Sigmoid colon (tissue), 6 donors: ENCODE measurements at regions not wholly inside any gene's neighbourhood (a gene's known extent, or its start where the extent isn't known, plus 50 kb on each side); places are given as distances from the start of the nearest gene placed in this dataset.

Experiments used
- DNase-seq: peaks from one replicate; pipeline ENCODE4 v3.0.0-alpha.2; 2019
- H3K27ac ChIP-seq, 4 donors: fragments of 200-600 bp; sonication (generic); one replicate each; pipeline ENCODE4 v1.5.1; 2016 to 2019; ENCODE audit warnings: mild to moderate bottlenecking in 1 of 4
- H3K27me3 ChIP-seq, 3 donors: fragments of 200-600 bp; sonication (generic); one replicate each; pipeline ENCODE4 v1.5.1; 2019; ENCODE audit warnings: mild to moderate bottlenecking in 1 of 3
- H3K36me3 ChIP-seq, 4 donors: fragments of 200-600 bp; sonication (generic); one replicate each; pipeline ENCODE4 v1.5.1; 2016 to 2019
- H3K4me1 ChIP-seq, 4 donors: fragments of 200-600 bp; sonication (generic); one replicate each; pipeline ENCODE4 v1.5.1; 2017 to 2019
- H3K4me3 ChIP-seq, 4 donors: fragments of 200-600 bp; sonication (generic); one replicate each; pipeline ENCODE4 v1.5.1; 2017 to 2019; ENCODE audit warnings: mild to moderate bottlenecking in 2 of 4, moderate library complexity in 1 of 4
- H3K9me3 ChIP-seq, 4 donors: fragments of 200-600 bp in 3 of 4; sonication (generic) in 3 of 4; one replicate each; pipeline versions ENCODE4 v1.5.1 to v1.6.1; 2013 to 2019
- EP300 ChIP-seq, 4 donors: sonication (generic); formaldehyde crosslinking; IDR thresholded peaks; one replicate each; pipeline ENCODE4 v1.6.1; 2017; ENCODE audit warnings: antibody characterized with exemption in 4 of 4
- POLR2A ChIP-seq, 2 donors: fragments of 450-650 bp; IDR thresholded peaks; one replicate each; pipeline ENCODE4 v1.6.1; 2016; ENCODE audit warnings: antibody characterized with exemption in 2 of 2, mild to moderate bottlenecking in 2 of 2, moderate library complexity in 2 of 2
- POLR2AphosphoS5 ChIP-seq, 4 donors: sonication (generic); formaldehyde crosslinking; IDR thresholded peaks; one replicate each; pipeline ENCODE4 v1.6.1; 2017; ENCODE audit warnings: antibody characterized with exemption in 4 of 4
- WGBS, 2 donors: extraction: QIAGEN DNeasy Blood & Tissue Kit; methylation state at CpG; one replicate each; pipeline ENCODE4 v1.1.7; 2013; 5-methylcytosine and 5-hydroxymethylcytosine counted together
- intact Hi-C: fragments of 100-400 bp; cut with DNase I; formaldehyde crosslinking; loops from one replicate; pipeline ENCODE4 v1.15.1; 2023
- TF ChIP-seq, protein P1 (sequence below), 4 experiments: fragments of 450-650 bp in 3 of 4; fragments of 200-600 bp in 1 of 4; IDR thresholded peaks; one replicate each; pipeline ENCODE4 v1.5.1; 2016 to 2019; ENCODE audit warnings: antibody characterized with exemption in 4 of 4, mild to moderate bottlenecking in 3 of 4, moderate library complexity in 2 of 4
- donor health status: healthy with polysubstance abuse.
- donor health status: healthy.

DNA sequence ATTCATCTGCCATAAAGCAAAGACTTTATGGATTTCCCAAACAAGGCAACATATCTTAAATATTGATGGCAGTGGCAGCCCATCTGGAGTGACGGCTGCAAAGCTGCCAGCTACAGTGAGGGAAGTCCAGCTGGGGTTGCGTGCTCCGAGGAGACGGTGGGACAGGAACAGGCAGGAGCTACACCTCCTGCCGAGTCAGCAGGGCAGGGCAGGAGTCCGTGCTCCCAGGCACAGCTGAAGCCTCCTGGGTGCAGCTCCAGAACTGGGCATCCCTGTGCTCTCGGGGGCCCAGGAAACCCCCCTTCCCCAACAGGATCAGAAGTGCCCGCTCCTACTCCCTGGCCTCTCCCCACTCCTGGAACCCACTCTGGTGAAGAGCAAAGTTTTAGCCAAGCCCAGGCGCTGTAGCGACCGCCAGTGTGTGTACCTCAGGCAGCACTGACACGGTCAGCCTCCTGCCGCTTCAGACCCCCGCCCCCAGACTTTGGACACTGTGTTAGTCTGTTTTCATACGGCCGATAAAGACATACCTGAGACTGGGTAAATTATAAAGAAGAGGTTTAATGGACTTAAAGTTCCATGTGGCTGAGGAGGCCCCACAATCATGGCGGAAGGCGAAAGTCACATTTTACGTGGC lies 556.4 kb upstream of the CCDC54 start:
- intact Hi-C loops: loop anchor here (10.0 kb wide), 1 partner anchor 244 kb away; no protein-coding TSS in a partner anchor
- WGBS, 2 donors: 92 to 93% methylated on average over 19 of the region's 19 CpGs
- H3K9me3 ChIP-seq: no peaks in the 10 kb centered on the region
- peaks cover 0 to 13% (median 11%) of the 10 kb centered on the region in 4 donors for H3K4me1 ChIP-seq
- H3K36me3 ChIP-seq: no peaks in the 10 kb centered on the region
- TF ChIP-seq EP300 (IDR thresholded peaks at IDR 0.05) (no peak), POLR2AphosphoS5 (IDR thresholded peaks at IDR 0.05) (no peak), POLR2A (IDR thresholded peaks at IDR 0.05) (no peak)
- TF ChIP-seq, protein P1, sequence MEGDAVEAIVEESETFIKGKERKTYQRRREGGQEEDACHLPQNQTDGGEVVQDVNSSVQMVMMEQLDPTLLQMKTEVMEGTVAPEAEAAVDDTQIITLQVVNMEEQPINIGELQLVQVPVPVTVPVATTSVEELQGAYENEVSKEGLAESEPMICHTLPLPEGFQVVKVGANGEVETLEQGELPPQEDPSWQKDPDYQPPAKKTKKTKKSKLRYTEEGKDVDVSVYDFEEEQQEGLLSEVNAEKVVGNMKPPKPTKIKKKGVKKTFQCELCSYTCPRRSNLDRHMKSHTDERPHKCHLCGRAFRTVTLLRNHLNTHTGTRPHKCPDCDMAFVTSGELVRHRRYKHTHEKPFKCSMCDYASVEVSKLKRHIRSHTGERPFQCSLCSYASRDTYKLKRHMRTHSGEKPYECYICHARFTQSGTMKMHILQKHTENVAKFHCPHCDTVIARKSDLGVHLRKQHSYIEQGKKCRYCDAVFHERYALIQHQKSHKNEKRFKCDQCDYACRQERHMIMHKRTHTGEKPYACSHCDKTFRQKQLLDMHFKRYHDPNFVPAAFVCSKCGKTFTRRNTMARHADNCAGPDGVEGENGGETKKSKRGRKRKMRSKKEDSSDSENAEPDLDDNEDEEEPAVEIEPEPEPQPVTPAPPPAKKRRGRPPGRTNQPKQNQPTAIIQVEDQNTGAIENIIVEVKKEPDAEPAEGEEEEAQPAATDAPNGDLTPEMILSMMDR (IDR thresholded peaks at IDR 0.05): no peak
- no peak overlapping the region for H3K4me3 ChIP-seq
- H3K27ac ChIP-seq: no peak overlapping the region
- no peaks in the 10 kb centered on the region for H3K27me3 ChIP-seq
- DNase-seq: no peak

DNA sequence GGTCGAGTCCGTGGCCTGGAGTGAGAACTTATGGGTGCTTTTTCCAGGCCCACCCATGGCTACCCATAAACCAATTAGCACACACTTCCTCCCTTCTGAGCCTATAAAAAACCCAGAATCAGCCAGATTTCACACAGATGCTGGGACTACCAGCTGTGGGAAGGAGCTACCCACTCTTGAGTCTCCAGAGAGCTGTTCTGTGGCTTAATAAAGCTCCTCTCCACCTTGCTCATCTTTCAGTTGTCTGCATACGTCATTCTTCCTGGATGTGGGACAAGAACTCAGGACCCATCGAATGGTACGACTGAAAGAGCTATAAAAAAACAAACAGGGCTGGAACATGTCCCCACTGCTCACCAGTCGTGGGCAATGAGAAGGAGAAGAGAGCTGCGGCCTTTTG lies 555.4 kb upstream of the CCDC54 start:
- 78 to 87% methylated on average over 7 of the region's 7 CpGs for WGBS, 2 donors
- intact Hi-C loops: loop anchor here (10.0 kb wide), 1 partner anchor 243 kb away; no protein-coding TSS in a partner anchor

DNA sequence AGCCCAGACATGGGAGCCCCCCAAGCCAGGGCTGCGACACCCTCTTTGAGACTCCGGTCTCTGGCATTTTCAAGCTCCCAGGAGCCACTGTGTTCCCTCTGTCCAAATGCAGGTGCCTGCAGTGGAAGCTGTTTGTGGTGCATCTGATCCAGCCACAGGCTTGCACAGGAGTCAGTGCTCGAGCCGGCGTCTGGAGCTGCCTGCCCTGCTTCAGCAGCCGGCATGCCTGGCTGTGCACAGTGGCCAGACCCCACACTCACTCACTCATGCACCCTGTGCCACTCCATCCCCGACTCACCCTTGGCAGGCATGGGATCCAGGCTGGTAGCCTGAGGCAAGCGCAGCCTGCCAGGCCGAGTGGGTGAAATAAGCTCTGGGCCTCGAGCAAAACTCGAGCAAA lies 555.0 kb upstream of the CCDC54 start:
- WGBS, 2 donors: 87 to 94% methylated on average over 11 of the region's 11 CpGs

More for the DNA sequence above, 555.4 kb upstream of the CCDC54 start:
- TF ChIP-seq POLR2AphosphoS5 (IDR thresholded peaks at IDR 0.05) (no peak), EP300 (IDR thresholded peaks at IDR 0.05) (no peak), POLR2A (IDR thresholded peaks at IDR 0.05) (no peak)
- TF ChIP-seq, protein P1 (IDR thresholded peaks at IDR 0.05): no peak
- H3K9me3 ChIP-seq: no peaks in the 10 kb centered on the region
- no peaks in the 10 kb centered on the region for H3K36me3 ChIP-seq
- peaks cover 0 to 21% (median 18%) of the 10 kb centered on the region in 4 donors for H3K4me1 ChIP-seq
- H3K4me3 ChIP-seq: no peak overlapping the region
- H3K27me3 ChIP-seq: no peaks in the 10 kb centered on the region
- no peak overlapping the region for H3K27ac ChIP-seq
- no peak for DNase-seq

DNA sequence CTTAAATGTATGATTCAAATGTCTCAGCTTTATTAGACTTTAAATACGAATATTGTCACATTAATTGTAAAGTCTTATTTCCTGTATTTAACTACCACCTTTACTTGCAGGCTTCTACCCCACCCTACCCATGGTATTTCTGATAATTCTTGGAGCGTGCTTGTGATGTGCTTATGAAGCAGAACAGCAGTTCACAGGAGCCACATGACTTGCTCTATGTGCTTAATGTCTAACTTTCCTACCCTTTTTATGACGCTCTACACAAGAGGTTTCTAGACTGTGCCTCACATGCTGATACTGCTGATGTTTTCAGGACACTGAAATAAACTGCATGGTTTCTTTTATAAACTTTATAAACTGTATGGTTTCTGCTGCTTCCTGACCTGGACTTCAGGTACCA lies 553.5 kb upstream of the CCDC54 start:
- 76 to 81% methylated on average over 3 of the region's 3 CpGs for WGBS, 2 donors
- TF ChIP-seq EP300 (IDR thresholded peaks at IDR 0.05) (no peak), POLR2AphosphoS5 (IDR thresholded peaks at IDR 0.05) (no peak), POLR2A (IDR thresholded peaks at IDR 0.05) (no peak)
- TF ChIP-seq, protein P1 (IDR thresholded peaks at IDR 0.05): no peak
- DNase-seq: no peak
- Histone ChIP-seq H3K9me3 (no peaks in the 10 kb centered on the region), H3K27me3 (no peaks in the 10 kb centered on the region), H3K4me3 (no peak overlapping the region), H3K27ac (no peak overlapping the region), H3K4me1 (peaks cover 0 to 21% (median 18%) of the 10 kb centered on the region in 4 donors), H3K36me3 (no peaks in the 10 kb centered on the region)
- intact Hi-C loops: loop anchor here (10.0 kb wide), 1 partner anchor 241 kb away; no protein-coding TSS in a partner anchor

More for the DNA sequence above, 555.0 kb upstream of the CCDC54 start:
- TF ChIP-seq, protein P1 (IDR thresholded peaks at IDR 0.05): no peak
- TF ChIP-seq POLR2AphosphoS5 (IDR thresholded peaks at IDR 0.05): no peak
- no peak overlapping the region for H3K27ac ChIP-seq
- no peaks in the 10 kb centered on the region for H3K9me3 ChIP-seq
- H3K4me1 ChIP-seq: peaks cover 0 to 21% (median 18%) of the 10 kb centered on the region in 4 donors
- no peaks in the 10 kb centered on the region for H3K27me3 ChIP-seq
- intact Hi-C loops: loop anchor here (10.0 kb wide), 1 partner anchor 243 kb away; no protein-coding TSS in a partner anchor
- no peak for DNase-seq
- no peaks in the 10 kb centered on the region for H3K36me3 ChIP-seq
- H3K4me3 ChIP-seq: no peak overlapping the region
